Cardiac muscle cell (in vitro differentiated cells and primary cell): ENCODE measurements at regions not wholly inside any gene's neighbourhood (a gene's known extent, or its start where the extent isn't known, plus 50 kb on each side); places are given as distances from the start of the nearest gene placed in this dataset.

Experiments used
- DNase-seq, 2 donors: peaks; one replicate each; pipeline versions ENCODE4 v3.0.0 to v3.0.0-alpha.2; 2010 to 2017; ENCODE audit warnings: low read depth in 1 of 2, low spot score in 1 of 2
- H3K27ac ChIP-seq: fragments of 200-600 bp; sonication (generic); 2 replicates; pipeline ENCODE4 v1.5.1; 2016
- H3K27me3 ChIP-seq: fragments of 200-600 bp; sonication (generic); 2 replicates; pipeline ENCODE4 v1.6.0; 2016; ENCODE audit warnings: control low read depth
- H3K36me3 ChIP-seq: fragments of 200-600 bp; sonication (generic); 2 replicates; pipeline ENCODE4 v1.5.1; 2016; ENCODE audit warnings: control low read depth
- H3K4me1 ChIP-seq: fragments of 200-600 bp; sonication (generic); 2 replicates; pipeline ENCODE4 v1.8.1; 2017; ENCODE audit warnings: low read depth, mild to moderate bottlenecking, mixed run types
- H3K4me3 ChIP-seq: fragments of 200-600 bp; sonication (generic); 2 replicates; pipeline ENCODE4 v1.5.1; 2016; ENCODE audit warnings: mild to moderate bottlenecking
- H3K9me3 ChIP-seq: fragments of 200-600 bp; sonication (generic); 2 replicates; pipeline ENCODE4 v1.5.1; 2017; ENCODE audit warnings: low read depth, mild to moderate bottlenecking, control low read depth
- CTCF ChIP-seq: IDR thresholded peaks from 2 replicates; pipeline ENCODE4 v1.5.1; 2012; ENCODE audit warnings: low read depth, mild to moderate bottlenecking, low read length

DNA sequence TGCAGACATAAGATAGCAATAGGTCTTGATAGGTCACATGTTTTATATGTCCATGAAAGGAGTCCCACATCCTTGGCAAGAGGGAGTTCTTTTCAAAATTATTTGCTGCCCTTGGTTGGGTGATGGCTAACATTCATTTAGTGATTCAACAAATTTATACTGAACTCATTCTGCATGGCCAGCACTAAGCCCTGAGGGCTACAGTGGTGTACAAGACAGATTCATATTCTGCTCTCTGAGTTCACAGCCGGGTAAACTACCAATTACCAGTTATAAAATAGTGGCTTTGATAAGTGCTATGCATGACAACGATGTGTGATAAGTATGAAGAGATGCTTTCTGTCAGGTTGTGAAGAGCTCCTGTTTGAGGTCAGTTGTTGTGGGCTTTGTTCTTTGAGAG lies 340.0 kb downstream of the GABRG2 start:
- H3K4me1 ChIP-seq, result peaks cover 6% of the 10 kb centered on the region
- no peaks in the 10 kb centered on the region for H3K9me3 ChIP-seq
- no peak for DNase-seq
- H3K4me3 ChIP-seq, result no peak overlapping the region
- H3K27me3 ChIP-seq, result no peaks in the 10 kb centered on the region
- no peak for TF ChIP-seq CTCF
- H3K36me3 ChIP-seq, result no peaks in the 10 kb centered on the region
- no peak overlapping the region for H3K27ac ChIP-seq

DNA sequence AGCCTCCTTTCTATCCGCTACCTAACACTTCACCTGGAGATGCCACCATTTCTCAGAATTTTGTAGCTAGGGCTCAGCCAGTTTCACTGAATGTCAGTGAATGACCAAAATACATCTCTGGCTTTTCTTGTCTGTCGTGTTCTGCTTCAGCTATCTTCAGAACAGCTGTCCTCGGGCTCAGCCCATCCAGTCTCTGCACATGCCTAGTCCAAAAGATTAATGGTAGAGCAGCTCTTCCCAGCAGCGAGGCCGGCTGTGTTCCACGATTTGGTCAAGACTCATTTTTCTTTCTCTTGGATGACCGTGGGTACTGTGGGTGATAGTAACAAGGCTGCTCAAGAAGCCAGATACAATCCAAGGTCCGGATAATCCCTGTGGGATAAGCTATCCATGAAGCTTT lies 342.8 kb downstream of the GABRG2 start:
- DNase-seq, result no peak
- Histone ChIP-seq H3K9me3 (no peaks in the 10 kb centered on the region), H3K27me3 (no peaks in the 10 kb centered on the region), H3K36me3 (no peaks in the 10 kb centered on the region), H3K27ac (no peak overlapping the region), H3K4me1 (peaks cover 6% of the 10 kb centered on the region), H3K4me3 (no peak overlapping the region)
- TF ChIP-seq CTCF, result no peak

GRCh38 chr5:162429142-162429541 lies 361.6 kb downstream of the GABRG2 start:
- H3K36me3 ChIP-seq, result no peaks in the 10 kb centered on the region
- no peak for DNase-seq
- no peak for TF ChIP-seq CTCF
- no peaks in the 10 kb centered on the region for H3K9me3 ChIP-seq
- H3K4me1 ChIP-seq, result no peaks in the 10 kb centered on the region
- no peak overlapping the region for H3K27ac ChIP-seq
- H3K27me3 ChIP-seq, result no peaks in the 10 kb centered on the region
- no peak overlapping the region for H3K4me3 ChIP-seq

DNA sequence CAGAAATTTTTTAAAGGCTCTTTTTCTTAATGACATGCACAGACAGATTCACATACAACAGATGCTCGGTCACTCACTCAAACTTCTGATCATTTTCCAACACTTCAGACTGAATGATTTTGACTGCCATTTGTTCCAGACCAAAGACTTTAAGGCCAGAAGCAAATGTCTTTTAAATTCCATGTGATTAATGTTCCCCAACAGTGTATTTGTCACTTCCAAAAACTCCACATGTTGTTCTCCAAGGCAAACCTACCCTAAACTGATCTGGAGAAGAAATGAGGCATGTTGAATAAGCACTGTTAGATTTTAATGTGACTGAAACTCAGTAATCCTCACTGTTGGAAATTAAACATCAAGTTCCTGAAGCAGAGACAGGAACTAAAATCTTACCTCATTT lies 366.7 kb downstream of the GABRG2 start:
- Histone ChIP-seq H3K36me3 (no peaks in the 10 kb centered on the region), H3K27me3 (no peaks in the 10 kb centered on the region), H3K27ac (no peak overlapping the region), H3K4me3 (no peak overlapping the region), H3K4me1 (no peaks in the 10 kb centered on the region), H3K9me3 (no peaks in the 10 kb centered on the region)
- TF ChIP-seq CTCF, result no peak
- no peak for DNase-seq

DNA sequence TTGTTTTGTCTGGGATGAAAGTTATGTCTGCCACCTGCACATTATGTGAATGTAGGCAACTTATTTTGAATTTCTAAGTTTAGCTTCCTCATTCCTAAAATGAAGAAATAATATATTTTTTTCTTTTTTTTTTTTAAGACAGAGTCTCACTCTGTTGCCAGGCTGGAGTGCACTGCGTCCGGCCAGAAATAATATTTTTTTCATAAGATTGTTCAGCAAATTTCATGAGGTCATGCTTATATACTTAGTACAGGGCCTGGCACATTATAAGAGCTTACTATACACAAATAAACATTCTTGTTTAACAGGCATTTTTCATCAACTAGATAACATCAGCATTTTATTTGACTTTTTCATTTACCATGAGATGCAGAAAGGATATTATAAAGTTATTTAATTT lies 368.5 kb downstream of the GABRG2 start:
- H3K4me1 ChIP-seq, result no peaks in the 10 kb centered on the region
- no peaks in the 10 kb centered on the region for H3K9me3 ChIP-seq
- H3K27ac ChIP-seq, result no peak overlapping the region
- H3K4me3 ChIP-seq, result no peak overlapping the region
- no peaks in the 10 kb centered on the region for H3K36me3 ChIP-seq
- no peaks in the 10 kb centered on the region for H3K27me3 ChIP-seq
- no peak for TF ChIP-seq CTCF
- no peak for DNase-seq
